ENCODE measurements at regions not wholly inside any gene's neighbourhood (a gene's known extent, or its start where the extent isn't known, plus 50 kb on each side); places are given as distances from the start of the nearest gene placed in this dataset. TPM values are rescaled to one million over a fixed set of nuclear protein-coding genes. Genes with fewer than 3 reads are reported as not detected.

DNA sequence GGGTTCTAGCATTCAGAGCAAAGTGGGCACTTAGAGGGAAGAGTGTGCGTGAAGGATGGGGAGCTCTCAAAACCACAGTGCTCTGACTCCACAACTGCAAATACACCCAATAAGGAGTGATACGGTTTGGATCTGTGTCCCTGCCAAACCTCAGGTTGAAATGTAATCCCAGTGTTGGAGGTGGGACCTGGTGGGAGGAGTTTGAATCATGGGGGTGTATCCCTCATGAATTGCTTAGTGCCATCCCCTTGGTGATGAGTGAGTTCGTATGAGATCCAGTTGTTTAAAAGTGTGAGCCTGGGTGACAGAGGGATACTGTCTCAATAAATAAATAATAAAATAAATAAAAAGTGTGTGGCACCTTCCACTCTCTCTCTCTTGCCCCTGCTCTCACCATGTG, 50.3 kb upstream of the CCDC85A start:
- no peak overlapping the region for H3K27ac Mint-ChIP-seq
- POLR2A ChIA-PET, result no interaction called here
- H3K9me3 Mint-ChIP-seq (ENCODE audit: low read depth), result no peaks in the 10 kb centered on the region
- DNase-seq, result no peak
- intact Hi-C loops (cut with DNase I, micrococcal nuclease), result loop anchor here in 1 of 2 experiments (5.0 kb wide), 1 partner anchor 1384 kb away; no protein-coding TSS in a partner anchor
- CTCF ChIA-PET, result interaction anchor here (1.2 kb wide), 1 partner anchor 416 kb away, joined by 3 read pairs; no protein-coding TSS in a partner anchor
- no peaks in the 10 kb centered on the region for H3K4me1 Mint-ChIP-seq
- no peaks in the 10 kb centered on the region for H3K36me3 Mint-ChIP-seq (ENCODE audit: low read depth)
- H3K4me3 Mint-ChIP-seq, result no peak overlapping the region
- ATAC-seq, result no peak
- peaks cover 4% of the 10 kb centered on the region for H3K27me3 Mint-ChIP-seq

DNA sequence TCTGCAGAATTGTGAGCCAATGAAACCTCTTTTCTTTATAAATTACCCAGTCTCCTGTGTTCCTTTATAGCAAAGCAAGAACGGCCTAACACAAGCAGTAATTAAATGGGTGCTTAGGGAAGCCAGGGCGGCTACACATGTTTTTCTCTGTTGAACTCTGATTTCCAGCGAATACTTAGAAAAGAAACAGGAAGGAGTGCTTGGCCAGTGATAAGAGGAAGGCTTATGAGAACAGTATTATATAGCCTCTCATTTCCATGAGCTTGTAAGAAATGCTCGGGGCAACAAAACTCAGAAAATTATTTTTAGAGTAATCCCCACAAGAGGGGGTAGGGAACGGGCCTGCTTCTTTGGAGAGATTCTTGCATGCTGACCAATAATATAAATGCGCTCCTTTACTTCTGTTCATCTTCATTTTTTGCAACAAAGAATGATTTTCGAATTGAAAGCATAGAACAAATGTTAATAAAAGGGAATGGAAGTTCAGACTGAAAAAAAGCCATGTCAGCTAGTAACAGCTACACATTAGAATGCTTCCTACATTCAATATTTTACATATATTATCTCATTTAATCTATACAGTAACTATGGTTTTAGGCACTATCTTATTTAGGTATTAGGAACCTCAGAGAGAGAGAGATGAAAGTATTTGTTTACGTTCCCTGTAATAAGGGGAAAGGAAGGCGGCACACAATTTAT, 49.7 kb upstream of the CCDC85A start:
- POLR2A ChIA-PET, result no interaction called here
- H3K27me3 Mint-ChIP-seq, result peaks cover 4% of the 10 kb centered on the region
- no peak for ATAC-seq
- intact Hi-C loops (cut with DNase I, micrococcal nuclease), result loop anchor here in 1 of 2 experiments (5.0 kb wide), 1 partner anchor 1383 kb away; no protein-coding TSS in a partner anchor
- no peak overlapping the region for H3K27ac Mint-ChIP-seq
- CTCF ChIA-PET, result interaction anchor here (1.2 kb wide), 1 partner anchor 416 kb away, joined by 3 read pairs; no protein-coding TSS in a partner anchor
- no peak for DNase-seq
- H3K36me3 Mint-ChIP-seq (ENCODE audit: low read depth), result no peaks in the 10 kb centered on the region
- H3K4me1 Mint-ChIP-seq, result no peaks in the 10 kb centered on the region
- H3K9me3 Mint-ChIP-seq (ENCODE audit: low read depth), result no peaks in the 10 kb centered on the region
- H3K4me3 Mint-ChIP-seq, result no peak overlapping the region

Small RNA genes lying in the stretch of these regions (microRNA-seq; reads per million reads assigned to microRNA genes)
- gene MIR216A (ENCODE audit: borderline replicate concordance) (not detected), gene MIR216B (ENCODE audit: borderline replicate concordance) (not detected), gene MIR217 (ENCODE audit: borderline replicate concordance) (not detected)
